ENCODE measurements at regions not wholly inside any gene's neighbourhood (a gene's known extent, or its start where the extent isn't known, plus 50 kb on each side); places are given as distances from the start of the nearest gene placed in this dataset.

GRCh38 chr21:16834791-16835190 lies 678.1 kb upstream of the CXADR start:
- DNase-seq (ENCODE audit: low read depth) = no peak

GRCh38 chr21:16837321-16837720 lies 675.5 kb upstream of the CXADR start:
- DNase-seq (ENCODE audit: low read depth) = no peak

GRCh38 chr21:16837721-16838120 lies 675.1 kb upstream of the CXADR start:
- no peak for DNase-seq (ENCODE audit: low read depth)

- no peak for DNase-seq (ENCODE audit: low read depth)
Observed at GRCh38 chr21:16838331-16838730, 674.5 kb upstream of the CXADR start.

- no peak for DNase-seq (ENCODE audit: low read depth)
Observed at GRCh38 chr21:16840538-16840937, 672.3 kb upstream of the CXADR start.

- no peak for DNase-seq (ENCODE audit: low read depth)
Observed at GRCh38 chr21:16841975-16842695, 670.7 kb upstream of the CXADR start.

- no peak for DNase-seq (ENCODE audit: low read depth)
Observed at GRCh38 chr21:16842696-16843035, 670.2 kb upstream of the CXADR start.

GRCh38 chr21:16847211-16847610 lies 665.6 kb upstream of the CXADR start:
- no peak for DNase-seq (ENCODE audit: low read depth)

GRCh38 chr21:16851054-16851453 lies 661.8 kb upstream of the CXADR start:
- DNase-seq (ENCODE audit: low read depth) = no peak

- DNase-seq (ENCODE audit: low read depth) = no peak
Observed at GRCh38 chr21:16855164-16855667, 657.6 kb upstream of the CXADR start.

GRCh38 chr21:16863362-16863905 lies 649.4 kb upstream of the CXADR start:
- no peak for DNase-seq (ENCODE audit: low read depth)

GRCh38 chr21:16863908-16864307 lies 648.9 kb upstream of the CXADR start:
- DNase-seq (ENCODE audit: low read depth) = no peak

GRCh38 chr21:16865632-16866031 lies 647.2 kb upstream of the CXADR start:
- DNase-seq (ENCODE audit: low read depth) = no peak

- DNase-seq (ENCODE audit: low read depth) = no peak
Observed at GRCh38 chr21:16866851-16867250, 646.0 kb upstream of the CXADR start.

- DNase-seq (ENCODE audit: low read depth) = no peak
Observed at GRCh38 chr21:16870103-16870502, 642.7 kb upstream of the CXADR start.

- no peak for DNase-seq (ENCODE audit: low read depth)
Observed at GRCh38 chr21:16872616-16873015, 640.2 kb upstream of the CXADR start.

GRCh38 chr21:16873176-16873575 lies 639.7 kb upstream of the CXADR start:
- no peak for DNase-seq (ENCODE audit: low read depth)

GRCh38 chr21:16873596-16873995 lies 639.2 kb upstream of the CXADR start:
- no peak for DNase-seq (ENCODE audit: low read depth)

- no peak for DNase-seq (ENCODE audit: low read depth)
Observed at GRCh38 chr21:16879479-16879878, 633.4 kb upstream of the CXADR start.

- DNase-seq (ENCODE audit: low read depth) = no peak
Observed at GRCh38 chr21:16891821-16892220, 621.0 kb upstream of the CXADR start.

- no peak for DNase-seq (ENCODE audit: low read depth)
Observed at GRCh38 chr21:16900685-16901084, 612.2 kb upstream of the CXADR start.

- no peak for DNase-seq (ENCODE audit: low read depth)
Observed at GRCh38 chr21:16908077-16908476, 604.8 kb upstream of the CXADR start.

- no peak for DNase-seq (ENCODE audit: low read depth)
Observed at GRCh38 chr21:16910435-16911165, 602.2 kb upstream of the CXADR start.

Measured in stimulated activated CD8-positive, alpha-beta memory T cell treated with anti-CD3 and anti-CD28 coated beads, Interleukin-12 subunit alpha, Interleukin-12 subunit beta, amount 100 ng/mL, for 1 hour (primary cell).